ENCODE measurements at regions not wholly inside any gene's neighbourhood (a gene's known extent, or its start where the extent isn't known, plus 50 kb on each side); places are given as distances from the start of the nearest gene placed in this dataset.

DNA sequence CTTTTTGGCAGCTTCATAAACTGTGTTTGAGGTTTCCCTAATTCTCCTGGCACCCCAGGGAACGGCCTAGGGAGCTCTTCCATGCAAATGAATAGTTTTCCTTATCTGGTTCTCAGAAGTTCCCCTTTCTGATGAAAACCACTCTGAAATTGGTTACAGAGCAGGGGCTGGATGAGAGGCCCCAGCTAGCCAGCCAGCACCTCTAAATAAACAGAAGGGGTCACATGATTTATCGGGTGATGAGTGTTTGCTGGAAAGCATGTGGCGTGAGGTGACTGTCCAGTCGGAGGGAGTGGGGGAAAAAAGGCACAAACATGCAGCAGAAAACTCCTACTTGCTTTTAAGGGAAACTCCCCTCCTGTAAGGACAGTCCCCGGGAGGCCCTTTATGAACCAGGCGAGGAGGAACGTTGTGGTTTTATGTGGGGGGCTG lies 261.2 kb upstream of the ANKRD55 start (continued):
- TF ChIP-seq AFF1 (IDR thresholded peaks at IDR 0.05; ENCODE audit: low read depth in 1 of 2, partially characterized antibody in 2 of 2) (no peak), TGIF2 (CRISPR knock-in tag; IDR thresholded peaks at IDR 0.05) (no peak), PRPF4 (IDR thresholded peaks at IDR 0.05; ENCODE audit: insufficient read depth, low read depth, low read length, poor library complexity, severe bottlenecking) (no peak), ETV1 (tag; conservative IDR thresholded peaks at IDR 0.05; ENCODE audit: low read depth) (no peak), GATAD2B (IDR thresholded peaks at IDR 0.05; ENCODE audit: borderline replicate concordance) (no peak), MBD1 (CRISPR knock-in tag; IDR thresholded peaks at IDR 0.05) (no peak), ARID3A (IDR thresholded peaks at IDR 0.05; ENCODE audit: borderline replicate concordance, low read depth, low read length) (no peak), HCFC1 (IDR thresholded peaks at IDR 0.05; ENCODE audit: low read depth, low read length) (no peak), RBM25 (IDR thresholded peaks at IDR 0.05; ENCODE audit: low read depth, low read length, severe bottlenecking) (no peak), PCBP2 (IDR thresholded peaks at IDR 0.05; ENCODE audit: low read depth, low read length, poor library complexity, severe bottlenecking) (no peak), TRIM28 (IDR thresholded peaks at IDR 0.05) (no peak), CBFA2T3 (IDR thresholded peaks at IDR 0.05) (no peak), GTF3C2 (IDR thresholded peaks at IDR 0.05; ENCODE audit: borderline replicate concordance, extremely low read depth, insufficient read length) (no peak)
- TF ChIP-seq, protein P1, sequence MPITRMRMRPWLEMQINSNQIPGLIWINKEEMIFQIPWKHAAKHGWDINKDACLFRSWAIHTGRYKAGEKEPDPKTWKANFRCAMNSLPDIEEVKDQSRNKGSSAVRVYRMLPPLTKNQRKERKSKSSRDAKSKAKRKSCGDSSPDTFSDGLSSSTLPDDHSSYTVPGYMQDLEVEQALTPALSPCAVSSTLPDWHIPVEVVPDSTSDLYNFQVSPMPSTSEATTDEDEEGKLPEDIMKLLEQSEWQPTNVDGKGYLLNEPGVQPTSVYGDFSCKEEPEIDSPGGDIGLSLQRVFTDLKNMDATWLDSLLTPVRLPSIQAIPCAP (CRISPR knock-in tag; IDR thresholded peaks at IDR 0.05; ENCODE audit: borderline replicate concordance) = no peak
- TF ChIP-seq, protein P2, sequence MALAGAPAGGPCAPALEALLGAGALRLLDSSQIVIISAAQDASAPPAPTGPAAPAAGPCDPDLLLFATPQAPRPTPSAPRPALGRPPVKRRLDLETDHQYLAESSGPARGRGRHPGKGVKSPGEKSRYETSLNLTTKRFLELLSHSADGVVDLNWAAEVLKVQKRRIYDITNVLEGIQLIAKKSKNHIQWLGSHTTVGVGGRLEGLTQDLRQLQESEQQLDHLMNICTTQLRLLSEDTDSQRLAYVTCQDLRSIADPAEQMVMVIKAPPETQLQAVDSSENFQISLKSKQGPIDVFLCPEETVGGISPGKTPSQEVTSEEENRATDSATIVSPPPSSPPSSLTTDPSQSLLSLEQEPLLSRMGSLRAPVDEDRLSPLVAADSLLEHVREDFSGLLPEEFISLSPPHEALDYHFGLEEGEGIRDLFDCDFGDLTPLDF (CRISPR knock-in tag; IDR thresholded peaks at IDR 0.05) = no peak

Data from K562 (cell line).